ENCODE measurements at regions not wholly inside any gene's neighbourhood (a gene's known extent, or its start where the extent isn't known, plus 50 kb on each side); places are given as distances from the start of the nearest gene placed in this dataset.

- DNase-seq: no peak
Measured at GRCh38 chr4:55756208-55756607, 63.4 kb upstream of the EXOC1L start.

GRCh38 chr4:55757356-55757952, 62.1 kb upstream of the EXOC1L start:
- DNase-seq: no peak

- no peak for DNase-seq
Measured at GRCh38 chr4:55758066-55758465, 61.5 kb upstream of the EXOC1L start.

- no peak for DNase-seq
Measured at GRCh38 chr4:55758570-55758969, 61.0 kb upstream of the EXOC1L start.

GRCh38 chr4:55762819-55763218, 56.8 kb upstream of the EXOC1L start:
- DNase-seq: no peak

GRCh38 chr4:55763996-55764395, 55.6 kb upstream of the EXOC1L start:
- no peak for DNase-seq

GRCh38 chr4:55765070-55765469, 54.5 kb upstream of the EXOC1L start:
- no peak for DNase-seq

GRCh38 chr4:55768291-55768690, 51.3 kb upstream of the EXOC1L start:
- DNase-seq: peak; percentile 73

All from T1000 (cell line).